ENCODE measurements at regions not wholly inside any gene's neighbourhood (a gene's known extent, or its start where the extent isn't known, plus 50 kb on each side); places are given as distances from the start of the nearest gene placed in this dataset.

- no peak for TF ChIP-seq CTCF (IDR thresholded peaks at IDR 0.05; ENCODE audit: low read depth, low read length, missing control alignments)
- DNase-seq (ENCODE audit: extremely low read depth, low read depth) = no peak
- H3K4me3 ChIP-seq (replicated peaks; ENCODE audit: low read depth, low read length) = no peak overlapping the region
Measured at GRCh38 chrX:42541554-42541953, 236.4 kb downstream of the PPP1R2C start.

GRCh38 chrX:42540146-42540545 is 237.8 kb downstream of the PPP1R2C start:
- H3K4me3 ChIP-seq (replicated peaks; ENCODE audit: low read depth, low read length) = no peak overlapping the region
- DNase-seq (ENCODE audit: extremely low read depth, low read depth) = no peak
- no peak for TF ChIP-seq CTCF (IDR thresholded peaks at IDR 0.05; ENCODE audit: low read depth, low read length, missing control alignments)

GRCh38 chrX:42538405-42538804 is 239.6 kb downstream of the PPP1R2C start:
- TF ChIP-seq CTCF (IDR thresholded peaks at IDR 0.05; ENCODE audit: low read depth, low read length, missing control alignments) = no peak
- DNase-seq (ENCODE audit: extremely low read depth, low read depth) = no peak
- H3K4me3 ChIP-seq (replicated peaks; ENCODE audit: low read depth, low read length) = no peak overlapping the region

- no peak for DNase-seq (ENCODE audit: extremely low read depth, low read depth)
- TF ChIP-seq CTCF (IDR thresholded peaks at IDR 0.05; ENCODE audit: low read depth, low read length, missing control alignments) = no peak
- no peak overlapping the region for H3K4me3 ChIP-seq (replicated peaks; ENCODE audit: low read depth, low read length)
Measured at GRCh38 chrX:42536286-42536685, 241.7 kb downstream of the PPP1R2C start.

- no peak overlapping the region for H3K4me3 ChIP-seq (replicated peaks; ENCODE audit: low read depth, low read length)
- TF ChIP-seq CTCF (IDR thresholded peaks at IDR 0.05; ENCODE audit: low read depth, low read length, missing control alignments) = no peak
- DNase-seq (ENCODE audit: extremely low read depth, low read depth) = no peak
Measured at GRCh38 chrX:42535233-42535632, 242.7 kb downstream of the PPP1R2C start.

- TF ChIP-seq CTCF (IDR thresholded peaks at IDR 0.05; ENCODE audit: low read depth, low read length, missing control alignments) = no peak
- DNase-seq (ENCODE audit: extremely low read depth, low read depth) = no peak
- H3K4me3 ChIP-seq (replicated peaks; ENCODE audit: low read depth, low read length) = no peak overlapping the region
Measured at GRCh38 chrX:42533761-42534160, 244.2 kb downstream of the PPP1R2C start.

GRCh38 chrX:42531441-42531840 is 246.5 kb downstream of the PPP1R2C start:
- DNase-seq (ENCODE audit: extremely low read depth, low read depth) = no peak
- TF ChIP-seq CTCF (IDR thresholded peaks at IDR 0.05; ENCODE audit: low read depth, low read length, missing control alignments) = no peak
- no peak overlapping the region for H3K4me3 ChIP-seq (replicated peaks; ENCODE audit: low read depth, low read length)
